Pulmonary artery endothelial cell (primary cell): ENCODE measurements at regions not wholly inside any gene's neighbourhood (a gene's known extent, or its start where the extent isn't known, plus 50 kb on each side); places are given as distances from the start of the nearest gene placed in this dataset.

Experiments used
- DNase-seq: peaks from one replicate; pipeline ENCODE4 v3.0.0-alpha.2; 2011; ENCODE audit warnings: low read depth, low spot score

DNA sequence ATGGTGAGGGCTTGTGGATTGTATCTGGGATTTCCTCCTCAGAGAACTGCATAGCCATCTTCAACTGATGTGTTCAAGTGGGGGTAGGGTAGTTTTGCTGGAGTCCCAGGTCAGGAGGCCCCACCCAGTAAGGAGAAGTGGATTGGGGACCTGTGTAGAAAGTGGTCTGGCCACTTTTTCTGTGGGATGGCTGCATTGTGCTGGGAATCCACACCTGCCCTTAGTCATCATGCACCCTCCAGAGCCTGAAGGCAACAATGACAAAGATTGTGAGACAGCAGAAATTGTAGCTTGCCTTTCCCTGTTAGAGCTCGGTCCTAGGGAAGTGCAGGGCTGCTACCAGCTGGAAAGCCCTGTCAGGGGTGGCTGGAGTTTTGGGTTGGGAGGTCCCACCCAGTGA lies 255.4 kb downstream of the NDFIP2 start:
- no peak for DNase-seq

DNA sequence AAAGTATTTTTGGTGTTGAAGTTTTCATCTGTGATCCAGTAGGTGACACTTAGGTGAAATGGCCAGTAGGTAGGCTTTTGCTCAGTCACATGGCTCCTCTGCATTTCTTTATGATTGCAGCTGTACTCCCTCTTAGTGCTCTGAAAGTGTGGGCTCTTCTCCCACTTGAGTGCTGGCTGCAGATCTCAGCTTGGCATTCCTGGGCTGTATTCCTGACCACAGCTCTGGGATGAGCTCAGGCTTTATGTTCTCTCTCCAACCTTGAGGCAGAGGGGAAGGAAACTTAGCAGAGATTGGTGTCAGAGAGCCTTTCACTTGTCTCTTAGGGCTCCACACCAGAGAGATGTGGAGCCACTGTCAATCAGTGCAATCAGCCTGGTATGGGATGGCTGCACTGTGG lies 254.3 kb downstream of the NDFIP2 start:
- DNase-seq: no peak

DNA sequence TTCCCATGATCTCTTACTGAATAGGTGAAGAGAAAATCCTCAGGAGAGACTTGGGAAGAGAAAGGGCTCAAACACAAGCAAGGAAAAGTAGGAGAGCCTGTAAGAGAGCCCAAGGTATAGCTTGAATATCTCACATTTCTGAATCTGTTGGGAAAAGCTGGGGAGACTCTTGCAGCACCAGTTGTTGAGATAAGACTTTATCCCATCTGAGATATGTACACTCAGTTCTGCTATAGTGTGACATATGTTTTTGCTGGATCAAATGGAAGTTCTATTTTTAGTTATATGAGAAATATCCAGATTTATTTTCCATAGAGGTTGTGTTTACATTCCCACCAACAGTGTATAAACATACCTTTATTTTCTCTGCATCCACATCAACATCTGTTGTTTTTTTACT lies 246.1 kb downstream of the NDFIP2 start:
- no peak for DNase-seq

DNA sequence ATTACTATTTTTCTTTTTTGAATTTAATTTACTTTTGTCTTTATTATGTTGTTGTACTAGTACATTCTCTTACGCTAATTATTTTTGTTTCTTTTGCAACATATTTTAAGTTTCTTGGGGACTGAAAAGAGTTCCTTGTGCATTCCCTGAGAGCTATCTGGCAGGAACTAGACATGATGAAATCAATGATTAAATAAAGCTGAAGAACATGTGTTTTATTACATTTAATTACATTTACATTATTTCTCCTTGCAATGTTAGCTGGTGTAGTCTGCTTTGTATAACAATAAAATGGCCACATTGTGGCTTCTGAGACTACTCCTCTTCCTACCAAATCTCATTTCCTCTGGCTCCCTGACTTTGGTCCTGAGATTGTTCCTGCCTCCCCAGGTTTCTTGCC lies 244.9 kb downstream of the NDFIP2 start:
- no peak for DNase-seq

DNA sequence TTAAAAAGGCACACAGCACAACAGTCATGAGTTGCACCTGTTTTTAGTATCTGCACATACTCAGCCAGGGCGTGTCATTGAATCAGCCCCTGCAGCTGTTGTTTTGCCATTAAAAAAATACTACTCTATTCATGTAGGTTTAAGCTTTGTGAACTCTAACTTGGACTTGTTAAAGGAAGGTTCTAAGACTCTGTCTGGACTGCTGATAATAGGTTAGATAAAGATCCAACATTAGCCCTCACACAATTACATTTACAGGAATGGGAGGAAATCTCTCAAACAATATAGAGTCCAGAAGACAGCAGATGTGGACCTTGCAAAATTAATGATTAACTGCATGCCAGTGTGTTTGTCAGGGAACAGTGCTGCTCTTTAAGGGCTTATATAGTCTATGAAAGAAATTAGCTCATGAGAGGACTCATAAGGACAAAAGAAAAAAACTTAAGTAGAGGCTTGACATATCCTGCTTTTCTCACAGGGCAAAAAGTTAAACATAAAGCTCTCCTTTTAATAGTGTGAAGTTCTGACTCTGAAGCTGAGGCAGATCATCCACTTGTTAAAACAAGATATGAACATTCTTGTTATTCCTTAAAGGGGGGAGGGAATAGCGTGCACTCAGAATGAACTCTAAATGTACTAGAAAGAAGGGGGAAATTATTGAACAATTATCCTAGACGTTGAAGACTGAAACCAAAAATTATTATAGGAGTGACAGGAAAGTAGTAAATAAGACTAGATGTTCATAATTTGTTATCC lies 243.6 kb downstream of the NDFIP2 start:
- DNase-seq: peak; percentile 32

DNA sequence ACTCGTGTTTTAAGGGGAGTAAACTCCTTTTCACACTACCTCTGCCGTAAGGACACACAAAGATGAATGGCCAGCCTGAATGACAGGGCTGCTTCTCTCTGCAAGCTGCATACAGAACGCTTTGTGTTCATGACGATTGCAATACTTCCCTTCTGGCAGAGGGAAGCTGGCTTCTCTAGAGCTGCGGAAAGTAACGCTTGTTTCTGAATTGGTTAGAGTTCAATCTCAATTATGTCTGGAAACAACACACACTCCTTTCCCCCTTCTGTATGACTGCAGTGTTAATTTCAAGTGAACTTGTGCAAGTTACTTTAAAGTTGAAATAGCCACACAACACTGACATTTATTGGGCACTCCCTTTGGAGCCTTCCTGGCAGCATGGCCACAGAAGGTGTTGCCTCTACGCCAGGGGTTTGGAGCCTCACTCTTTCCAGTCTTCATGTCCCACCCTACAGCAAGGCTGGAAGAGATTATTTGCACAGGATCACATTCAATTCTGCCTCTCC lies 242.6 kb downstream of the NDFIP2 start:
- no peak for DNase-seq

DNA sequence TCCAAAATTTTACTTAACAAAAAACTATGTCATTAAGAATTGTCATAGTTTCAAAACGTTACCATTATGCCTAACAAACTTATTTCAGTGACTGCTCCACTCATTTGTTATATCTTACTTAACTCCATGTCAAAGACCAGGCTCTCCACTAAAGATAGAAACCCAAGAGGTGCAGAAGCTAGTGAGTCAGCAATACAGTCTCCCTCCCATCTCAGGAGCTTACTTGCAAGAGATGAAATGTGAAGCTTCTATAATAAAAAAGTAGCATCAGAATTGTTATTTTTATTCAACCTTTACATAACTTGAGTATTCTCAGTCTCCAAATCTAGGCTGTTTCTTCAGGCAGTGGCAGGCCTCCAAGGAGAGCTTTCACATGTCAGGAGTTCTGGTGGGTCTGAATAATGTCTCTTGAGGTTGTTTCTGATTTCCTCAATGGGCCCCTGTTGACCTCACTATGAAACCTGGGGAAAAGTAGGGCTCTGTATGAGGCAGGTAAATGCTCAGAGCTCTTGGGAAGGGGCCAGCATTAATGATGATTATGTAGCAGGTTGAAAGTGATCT lies 242.0 kb downstream of the NDFIP2 start:
- DNase-seq: no peak

DNA sequence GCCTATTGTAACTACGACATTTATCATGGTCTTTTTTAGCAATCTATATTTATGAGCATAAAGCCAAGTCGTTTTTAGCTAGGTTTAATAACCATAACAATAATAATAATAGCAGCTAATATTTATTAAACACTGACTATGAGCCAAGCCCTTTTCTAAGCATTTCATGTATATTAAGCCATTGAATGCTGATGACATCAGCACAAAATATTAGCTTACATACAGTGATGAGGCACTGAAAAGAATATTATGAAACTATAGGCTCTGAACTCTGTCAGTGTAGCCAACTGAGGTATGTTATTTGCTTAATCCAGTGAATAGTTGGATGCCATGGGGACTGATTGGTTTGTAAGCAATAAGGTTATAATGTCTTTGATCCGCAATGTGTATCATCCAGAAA lies 235.2 kb downstream of the NDFIP2 start:
- DNase-seq: no peak

DNA sequence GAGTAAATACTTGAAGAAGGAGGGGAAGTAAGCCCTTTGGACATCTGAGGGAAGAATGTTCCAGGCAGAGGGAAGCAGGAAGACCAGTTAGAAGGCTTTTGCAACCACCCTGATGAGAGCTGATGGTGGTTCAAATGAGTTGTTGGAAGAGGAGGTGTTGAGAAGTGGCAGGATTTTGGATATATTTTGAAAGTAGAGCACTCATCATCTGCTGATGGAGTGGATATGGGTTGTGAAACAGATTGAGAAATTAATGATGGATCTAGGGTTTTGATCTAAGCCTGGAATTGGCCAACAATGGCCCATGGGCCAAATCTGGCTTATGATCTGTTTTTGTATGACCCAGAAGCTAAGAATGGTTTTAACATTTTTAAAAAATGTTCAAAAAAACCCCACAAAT lies 230.7 kb downstream of the NDFIP2 start:
- DNase-seq: no peak

DNA sequence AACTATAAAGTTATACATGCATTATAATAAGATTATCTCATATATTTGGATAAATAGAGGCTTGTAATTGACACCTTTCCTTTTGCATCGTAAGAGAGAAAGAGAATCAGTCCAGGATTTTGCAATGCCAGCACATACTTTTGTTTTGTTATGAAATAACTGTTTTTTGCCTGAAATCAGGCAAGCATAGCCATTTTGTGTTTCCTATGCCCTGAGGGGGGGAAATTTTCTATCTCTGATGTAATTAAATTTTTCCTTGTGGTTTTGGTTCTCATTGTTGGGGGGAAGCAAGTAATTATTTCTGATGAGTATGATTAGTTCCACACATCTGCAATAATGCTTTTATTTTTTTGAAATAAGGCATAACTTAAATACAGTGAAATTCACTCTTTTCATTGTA lies 229.4 kb downstream of the NDFIP2 start:
- no peak for DNase-seq

DNA sequence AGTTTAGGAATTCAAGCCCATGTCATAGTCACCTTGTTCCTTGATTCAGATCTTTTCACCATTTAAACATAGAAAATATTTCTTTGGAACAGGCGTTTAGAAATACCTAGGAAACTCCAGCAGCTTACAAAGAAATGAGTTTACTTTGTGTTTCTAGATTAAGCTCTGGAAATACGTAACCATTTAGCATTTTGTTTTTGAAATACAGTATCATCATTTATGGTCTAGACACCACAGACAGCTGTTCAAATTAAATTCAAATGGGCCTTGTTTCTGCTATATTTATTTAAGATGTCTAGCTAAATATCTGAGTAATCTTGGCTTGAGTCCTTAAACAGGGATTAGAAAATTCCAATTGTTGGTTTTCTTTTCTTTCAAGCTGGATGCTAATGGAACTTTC lies 228.5 kb downstream of the NDFIP2 start:
- DNase-seq: no peak

DNA sequence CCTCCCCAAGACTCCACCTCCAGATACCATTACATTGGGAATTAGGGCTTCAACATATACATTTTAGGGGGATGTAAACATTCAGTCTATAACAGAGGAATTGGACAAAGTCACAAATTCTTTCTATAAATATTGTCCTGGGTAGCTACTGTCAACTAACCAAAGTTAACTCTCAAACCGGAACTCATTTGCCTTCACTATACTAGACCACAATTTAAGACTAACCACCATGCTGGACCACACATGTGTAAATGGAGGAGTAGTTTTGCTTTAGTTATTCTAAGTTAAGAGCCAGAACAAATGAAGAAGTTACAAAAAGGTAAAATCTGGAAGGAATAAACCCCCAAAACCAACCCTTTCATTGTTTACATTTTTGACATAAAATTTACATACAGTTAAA lies 222.8 kb downstream of the NDFIP2 start:
- no peak for DNase-seq

DNA sequence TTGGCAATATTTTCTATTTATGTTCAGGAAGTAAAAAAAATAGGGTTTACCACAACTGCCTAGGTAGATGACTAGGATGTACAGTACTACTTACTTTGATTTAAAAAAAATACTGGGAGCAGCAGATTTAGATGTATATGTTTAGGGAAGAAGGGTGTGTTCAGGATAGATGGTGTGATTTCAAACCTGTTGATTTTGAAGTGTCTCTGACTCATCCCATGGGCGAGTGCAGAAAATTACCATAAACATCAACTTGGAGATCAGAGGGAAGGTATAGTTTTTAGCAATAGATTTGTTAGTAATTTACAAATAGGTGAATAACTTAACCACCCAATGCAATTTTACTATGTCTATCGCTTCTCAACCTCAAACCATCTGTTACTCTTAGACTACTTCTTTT lies 214.8 kb downstream of the NDFIP2 start:
- no peak for DNase-seq

DNA sequence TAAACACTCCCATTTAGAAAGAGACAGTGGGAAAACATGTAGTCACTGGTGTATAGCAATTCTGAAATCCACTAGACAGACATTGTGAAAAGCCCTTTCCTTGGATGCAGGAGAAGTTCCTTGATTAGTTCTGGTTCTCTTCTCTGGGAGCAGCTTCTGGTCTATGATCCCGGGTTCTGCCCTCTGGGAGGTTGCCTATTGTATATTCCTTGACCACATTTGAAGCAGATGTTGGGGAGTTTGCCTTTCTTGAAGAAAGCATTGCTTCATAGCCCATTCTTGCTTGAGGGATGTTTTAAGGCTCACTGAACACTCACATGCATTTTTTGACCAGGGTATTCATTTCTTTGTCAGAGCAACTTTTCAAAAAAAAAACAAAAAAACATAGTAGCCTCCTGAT lies 211.9 kb downstream of the NDFIP2 start:
- DNase-seq: no peak

DNA sequence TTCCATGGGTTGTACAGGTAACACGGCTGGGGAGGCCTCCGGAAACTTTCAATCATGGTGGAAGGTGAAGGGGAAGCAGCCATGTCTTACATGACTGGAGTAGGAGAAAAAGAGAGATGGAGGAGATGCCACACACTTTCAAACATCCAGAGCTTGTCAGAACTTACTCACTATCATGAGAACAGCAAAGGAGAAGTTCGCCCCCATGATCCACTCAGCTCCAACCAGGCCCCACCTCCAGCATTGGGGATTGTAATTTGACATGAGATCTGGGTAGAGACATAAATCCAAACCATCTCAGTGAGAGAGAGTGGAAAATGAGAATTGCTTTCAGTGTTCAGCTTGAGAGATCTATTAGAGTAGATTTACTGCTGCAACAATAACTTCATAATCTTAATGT lies 210.9 kb downstream of the NDFIP2 start:
- no peak for DNase-seq

DNA sequence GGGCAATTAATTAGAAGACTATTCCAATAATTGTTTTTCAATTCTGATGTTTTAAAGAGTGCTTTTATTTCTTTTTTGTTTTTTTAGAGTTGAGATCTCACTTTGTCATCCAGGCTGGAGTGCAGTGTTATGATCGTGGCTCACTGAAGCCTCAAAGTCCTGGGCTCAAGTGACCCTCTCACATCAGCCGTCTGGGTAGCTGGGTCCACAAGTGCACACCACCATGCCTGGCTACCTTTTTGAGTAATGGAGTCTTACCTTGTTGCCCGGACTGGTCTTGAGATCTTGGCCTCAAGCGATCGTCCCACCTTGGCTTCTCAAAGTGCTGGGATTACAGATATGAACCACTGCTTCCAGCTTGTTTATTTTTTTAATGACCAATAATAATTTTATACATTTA lies 207.8 kb downstream of the NDFIP2 start:
- no peak for DNase-seq

DNA sequence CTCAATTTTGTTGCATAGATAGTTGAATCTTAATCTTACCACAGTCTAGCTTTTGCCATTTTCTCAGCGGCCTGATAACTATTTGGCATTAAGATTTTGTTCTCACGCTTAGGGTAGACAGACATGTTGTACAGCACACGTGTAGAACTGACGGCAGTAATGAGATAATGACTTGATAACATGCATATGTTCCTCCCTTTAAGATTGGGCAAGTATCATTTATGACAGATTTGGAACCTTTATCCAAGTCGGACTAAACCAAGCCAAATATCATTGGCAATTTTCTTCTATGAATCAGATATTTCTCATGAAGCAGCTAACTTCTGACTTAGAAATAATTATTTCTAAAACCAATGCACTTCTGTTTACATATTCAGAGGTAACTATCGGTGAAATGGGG lies 205.5 kb downstream of the NDFIP2 start:
- DNase-seq: no peak

DNA sequence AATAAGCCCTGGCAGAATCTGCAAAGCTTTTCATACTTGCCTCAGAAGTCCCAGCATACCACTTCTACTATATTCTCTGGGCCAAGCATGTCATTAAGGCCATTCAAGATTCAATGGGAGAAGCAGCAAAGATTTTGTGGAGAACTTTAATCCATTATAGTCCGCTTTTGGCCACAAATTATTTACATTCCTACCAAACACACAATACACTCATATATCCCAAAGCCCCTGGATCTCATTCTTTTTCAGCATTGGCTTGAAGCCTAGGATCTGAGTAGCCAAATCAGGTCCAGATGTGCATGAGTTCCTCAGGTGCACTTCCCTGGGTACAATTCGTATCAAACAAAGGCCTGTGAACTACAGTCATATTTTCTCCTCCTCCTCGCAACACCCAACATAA lies 203.4 kb downstream of the NDFIP2 start:
- no peak for DNase-seq

DNA sequence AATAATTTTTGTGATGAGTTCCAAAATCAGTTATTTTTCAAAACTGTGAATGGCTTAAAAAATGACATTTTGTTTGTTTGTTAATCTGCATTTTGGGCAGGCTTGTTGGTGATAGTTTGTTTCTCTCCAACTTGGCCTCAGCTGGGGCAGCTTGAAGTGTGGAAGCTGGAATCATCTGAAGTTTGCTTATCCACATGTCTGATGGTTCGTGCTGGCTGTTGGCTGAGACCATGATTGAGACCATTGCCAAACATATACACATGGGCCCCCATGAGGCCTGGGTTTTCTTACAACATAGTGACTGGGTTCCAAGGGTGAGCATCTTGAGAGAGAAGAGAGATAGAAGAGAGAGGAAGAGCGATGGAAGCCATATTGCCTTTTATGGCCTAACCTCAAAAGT lies 201.2 kb downstream of the NDFIP2 start:
- DNase-seq: no peak

DNA sequence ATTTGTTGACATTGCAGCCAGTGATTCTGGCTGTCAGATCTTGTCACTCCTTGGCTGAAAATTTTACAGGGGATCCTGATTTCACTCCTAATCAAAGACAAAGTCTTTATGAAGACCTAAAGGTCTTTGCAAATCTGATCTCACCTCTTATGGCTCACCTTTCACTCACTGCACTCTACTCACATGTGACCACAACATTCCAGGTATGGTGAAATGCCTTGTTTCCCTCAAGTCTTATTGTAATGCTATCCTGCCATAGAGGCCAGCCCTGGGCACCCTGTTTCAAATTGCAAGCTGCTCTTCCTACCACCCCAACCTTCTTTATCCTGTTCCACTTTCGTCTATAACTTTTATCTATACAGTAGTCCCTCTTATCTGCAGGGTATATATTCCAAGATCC lies 200.1 kb downstream of the NDFIP2 start:
- DNase-seq: no peak

DNA sequence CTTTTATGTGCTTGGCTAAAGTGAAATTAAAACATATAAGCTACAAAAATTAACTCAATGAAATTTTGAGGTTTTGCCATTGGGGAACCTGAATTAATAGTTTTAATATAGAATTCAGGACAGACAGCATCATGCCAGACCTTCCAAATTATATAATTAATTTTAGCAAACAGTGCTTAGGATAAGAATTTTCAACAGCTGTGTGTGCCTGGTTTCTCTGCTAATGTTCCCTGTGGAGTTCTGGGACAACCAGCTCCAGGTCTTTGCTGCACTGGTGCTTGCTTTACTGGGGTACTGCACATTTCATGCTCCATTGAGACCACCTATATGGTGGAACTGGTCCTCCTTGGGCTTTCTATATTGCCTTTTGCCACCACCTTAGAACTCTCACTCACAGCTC lies 199.5 kb downstream of the NDFIP2 start:
- DNase-seq: no peak

DNA sequence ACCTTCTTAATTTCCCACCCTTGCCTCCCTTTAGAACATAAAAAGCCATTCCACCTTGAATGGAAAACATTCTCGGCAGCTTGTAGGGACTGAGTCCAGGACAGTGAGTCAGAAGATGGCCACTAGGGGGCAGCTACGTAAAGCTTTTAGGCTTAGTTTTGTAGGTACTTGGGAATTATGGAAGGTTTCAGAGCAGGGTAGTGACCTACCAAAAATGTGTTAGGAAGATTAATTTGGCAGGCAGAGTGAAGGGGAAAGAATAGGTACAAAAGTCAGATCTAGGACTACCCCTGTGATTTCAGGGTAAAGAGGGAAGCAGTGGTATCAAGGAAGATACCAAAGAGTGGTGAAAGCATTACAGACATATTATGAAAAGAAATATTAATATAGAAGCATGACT lies 198.4 kb downstream of the NDFIP2 start:
- DNase-seq: peak; percentile 50

DNA sequence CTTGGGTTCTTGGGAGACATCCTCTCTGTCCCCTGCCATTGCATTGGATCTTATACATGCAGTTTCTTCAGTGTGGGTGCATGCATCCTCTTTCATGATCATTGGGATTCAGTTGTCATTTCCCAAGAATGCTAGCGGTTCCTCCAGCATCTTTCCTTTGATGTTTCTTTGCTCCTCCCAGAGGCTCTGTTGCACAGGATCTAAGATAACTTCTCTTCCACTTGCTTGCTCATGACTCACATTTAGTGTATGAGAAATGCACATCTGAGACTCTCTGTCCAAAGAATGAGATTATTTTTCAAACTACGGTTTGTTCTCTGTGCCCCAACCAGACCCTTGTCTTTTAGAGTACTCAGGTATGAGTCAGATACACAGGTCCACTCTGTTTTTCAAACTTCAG lies 197.1 kb downstream of the NDFIP2 start:
- no peak for DNase-seq
